ENCODE measurements at regions not wholly inside any gene's neighbourhood (a gene's known extent, or its start where the extent isn't known, plus 50 kb on each side); places are given as distances from the start of the nearest gene placed in this dataset.
A peak's percentile ranks its signal among the peaks of the same experiment; 100 is the strongest.

DNA sequence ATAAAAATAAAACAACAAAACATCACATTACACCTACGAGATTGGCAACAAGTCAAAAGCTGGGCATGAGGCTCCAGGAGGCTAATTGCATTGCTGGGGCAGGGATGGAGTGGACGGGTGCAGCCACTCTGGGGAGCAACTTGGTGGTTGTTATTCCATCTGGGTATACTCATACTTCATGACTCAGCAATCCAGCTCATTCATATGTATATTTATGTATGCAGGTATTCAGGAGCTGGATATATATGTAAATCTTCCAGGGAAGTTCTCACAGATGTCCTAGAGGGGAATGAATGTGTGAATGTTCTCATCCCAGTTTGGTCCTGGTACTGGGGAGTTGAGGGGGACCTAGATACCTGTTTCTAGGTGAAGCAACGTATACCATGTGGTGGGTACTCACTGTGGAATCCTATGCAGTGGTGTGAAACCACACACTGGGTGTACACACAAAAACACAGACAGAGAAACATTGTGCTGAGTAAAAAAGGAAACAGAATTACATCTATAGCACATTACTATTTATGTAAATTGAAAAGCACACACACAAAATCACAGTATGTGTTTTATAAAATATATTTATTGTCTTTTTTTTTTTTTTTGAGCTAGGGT is 79.7 kb upstream of the RAB4A start:
- POLR2A ChIA-PET = no interaction called here
- TF ChIP-seq SUZ12 (IDR thresholded peaks at IDR 0.05) (no peak), TARDBP (IDR thresholded peaks at IDR 0.05) (no peak), SP1 (IDR thresholded peaks at IDR 0.05) (no peak), BHLHE40 (IDR thresholded peaks at IDR 0.05; ENCODE audit: borderline replicate concordance) (no peak), HDGF (IDR thresholded peaks at IDR 0.05; ENCODE audit: borderline replicate concordance) (no peak), ARNT (IDR thresholded peaks at IDR 0.05) (no peak), ZNF384 (IDR thresholded peaks at IDR 0.05) (no peak), LEF1 (IDR thresholded peaks at IDR 0.05; ENCODE audit: borderline replicate concordance) (no peak), L3MBTL2 (conservative IDR thresholded peaks at IDR 0.05) (no peak), ELF4 (IDR thresholded peaks at IDR 0.05) (no peak), NFRKB (IDR thresholded peaks at IDR 0.05) (no peak), FOXM1 (IDR thresholded peaks at IDR 0.05; ENCODE audit: borderline replicate concordance) (no peak), CTBP1 (IDR thresholded peaks at IDR 0.05; ENCODE audit: borderline replicate concordance) (no peak)
- TF ChIP-seq, protein P1, sequence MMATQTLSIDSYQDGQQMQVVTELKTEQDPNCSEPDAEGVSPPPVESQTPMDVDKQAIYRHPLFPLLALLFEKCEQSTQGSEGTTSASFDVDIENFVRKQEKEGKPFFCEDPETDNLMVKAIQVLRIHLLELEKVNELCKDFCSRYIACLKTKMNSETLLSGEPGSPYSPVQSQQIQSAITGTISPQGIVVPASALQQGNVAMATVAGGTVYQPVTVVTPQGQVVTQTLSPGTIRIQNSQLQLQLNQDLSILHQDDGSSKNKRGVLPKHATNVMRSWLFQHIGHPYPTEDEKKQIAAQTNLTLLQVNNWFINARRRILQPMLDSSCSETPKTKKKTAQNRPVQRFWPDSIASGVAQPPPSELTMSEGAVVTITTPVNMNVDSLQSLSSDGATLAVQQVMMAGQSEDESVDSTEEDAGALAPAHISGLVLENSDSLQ (IDR thresholded peaks at IDR 0.05) = no peak
- CTCF ChIA-PET = interaction anchor here (1.0 kb wide), 1 partner anchor 499 kb away, joined by 3 read pairs; no protein-coding TSS in a partner anchor
- DNase-seq (ENCODE audit: extremely low spot score) = no peak

DNA sequence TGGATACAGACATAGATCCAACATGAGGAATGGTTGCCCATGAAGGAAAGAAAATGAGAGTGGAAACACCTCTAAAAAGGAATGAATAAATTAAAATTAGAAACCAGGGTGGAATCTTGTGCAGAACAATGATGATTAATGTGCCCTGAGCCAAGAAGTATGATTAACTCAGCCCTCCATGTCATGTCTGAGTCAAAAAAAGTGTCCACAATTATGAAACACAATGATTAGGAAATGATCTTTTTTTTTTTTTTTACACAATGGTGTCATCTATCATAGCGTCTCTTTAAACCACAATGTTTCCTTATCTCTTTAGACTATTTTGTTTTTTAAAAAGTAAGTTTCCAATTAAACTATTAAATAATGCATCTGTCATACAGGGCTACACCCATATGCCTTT is 78.9 kb upstream of the RAB4A start:
- no peak for DNase-seq (ENCODE audit: extremely low spot score)
- POLR2A ChIA-PET = no interaction called here
- no peak for TF ChIP-seq NFRKB (IDR thresholded peaks at IDR 0.05)
- TF ChIP-seq TARDBP (IDR thresholded peaks at IDR 0.05) = no peak
- peak; percentile 43; the same call in 1 of the 2 replicates for TF ChIP-seq ZNF384 (IDR thresholded peaks at IDR 0.05)
- no peak for TF ChIP-seq LEF1 (IDR thresholded peaks at IDR 0.05; ENCODE audit: borderline replicate concordance)
- no peak for TF ChIP-seq SUZ12 (IDR thresholded peaks at IDR 0.05)
- no peak for TF ChIP-seq SP1 (IDR thresholded peaks at IDR 0.05)
- no peak for TF ChIP-seq CTBP1 (IDR thresholded peaks at IDR 0.05; ENCODE audit: borderline replicate concordance)
- CTCF ChIA-PET = interaction anchor here (1.0 kb wide), 1 partner anchor 500 kb away, joined by 3 read pairs; no protein-coding TSS in a partner anchor

DNA sequence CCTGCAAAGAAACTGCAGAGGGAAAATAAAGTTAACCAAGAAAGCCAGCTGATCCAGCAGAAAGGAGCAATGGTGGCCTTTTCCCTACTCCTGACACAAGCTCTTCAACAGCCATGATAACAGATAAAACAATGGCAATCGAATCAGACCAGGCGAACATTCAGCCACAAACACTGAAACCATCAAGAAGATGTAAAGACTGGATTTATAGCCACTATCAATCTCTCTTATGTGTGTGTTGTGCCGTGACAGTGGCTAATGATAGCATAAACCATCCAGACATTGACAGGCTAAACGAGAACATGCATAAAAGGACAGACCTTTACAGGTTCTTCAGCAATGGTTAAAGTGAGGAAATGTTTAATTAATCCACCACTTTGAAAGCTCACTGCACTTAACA is 78.1 kb upstream of the RAB4A start:
- ChIA-PET CTCF (no interaction called here), POLR2A (no interaction called here)
- TF ChIP-seq ARNT (IDR thresholded peaks at IDR 0.05) = 0 out of 2 replicates have a peak, but pooled peaks have one; percentile 29
- no peak for TF ChIP-seq ELF4 (IDR thresholded peaks at IDR 0.05)
- TF ChIP-seq SUZ12 (IDR thresholded peaks at IDR 0.05) = no peak
- no peak for TF ChIP-seq FOXA1 (IDR thresholded peaks at IDR 0.05)
- TF ChIP-seq, protein P1 (IDR thresholded peaks at IDR 0.05) = peak; percentile 96
- TF ChIP-seq BHLHE40 (IDR thresholded peaks at IDR 0.05; ENCODE audit: borderline replicate concordance) = no peak
- DNase-seq (ENCODE audit: extremely low spot score) = no peak

DNA sequence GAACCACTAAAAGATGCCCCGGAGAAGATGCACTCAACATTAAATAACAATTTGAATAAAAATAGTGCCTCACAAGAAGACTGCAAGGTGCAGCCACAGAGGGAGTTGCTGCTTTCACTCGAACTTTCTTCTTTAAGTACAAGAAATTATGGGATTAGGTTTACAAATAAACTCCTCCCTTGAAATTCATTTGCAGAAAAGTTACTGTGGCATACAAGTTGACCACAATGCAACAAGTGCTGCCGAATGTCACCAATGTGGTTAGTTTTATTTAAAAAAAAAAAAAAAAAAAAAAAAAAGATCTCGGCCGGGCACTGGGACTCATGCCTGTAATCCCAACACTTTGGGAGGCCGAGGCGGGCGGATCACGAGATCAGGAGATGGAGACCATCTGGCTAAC is 76.8 kb upstream of the RAB4A start:
- no peak for DNase-seq (ENCODE audit: extremely low spot score)
- ChIA-PET POLR2A (interaction anchor here (1.2 kb wide), 1 partner anchor 10 kb away, joined by 3 read pairs; no protein-coding TSS in a partner anchor), CTCF (no interaction called here)
- TF ChIP-seq FOXA1 (IDR thresholded peaks at IDR 0.05) (no peak), CTBP1 (IDR thresholded peaks at IDR 0.05; ENCODE audit: borderline replicate concordance) (no peak), BHLHE40 (IDR thresholded peaks at IDR 0.05; ENCODE audit: borderline replicate concordance) (no peak), SP1 (IDR thresholded peaks at IDR 0.05) (no peak), NFRKB (IDR thresholded peaks at IDR 0.05) (no peak), L3MBTL2 (conservative IDR thresholded peaks at IDR 0.05) (no peak), LEF1 (IDR thresholded peaks at IDR 0.05; ENCODE audit: borderline replicate concordance) (no peak)
- TF ChIP-seq, protein P1 (IDR thresholded peaks at IDR 0.05) = no peak

DNA sequence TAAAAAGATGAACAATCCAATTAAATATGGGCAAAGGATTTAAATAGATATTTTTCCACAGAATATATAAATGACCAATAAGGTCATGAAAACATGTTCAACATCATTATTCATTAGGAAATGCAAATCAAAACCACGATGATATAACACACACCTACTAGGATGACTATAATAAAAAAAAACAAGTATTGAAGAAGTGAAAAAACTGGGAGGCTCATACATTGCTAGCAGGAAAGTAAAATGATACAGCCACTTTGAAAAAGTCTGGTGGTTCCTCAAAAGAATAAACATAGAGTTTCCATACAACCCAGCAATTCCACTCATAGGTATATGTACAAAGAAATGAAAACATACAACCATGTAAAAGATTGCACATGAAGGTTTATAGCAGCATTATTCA is 75.7 kb upstream of the RAB4A start:
- ChIA-PET CTCF (no interaction called here), POLR2A (no interaction called here)
- TF ChIP-seq FOXM1 (IDR thresholded peaks at IDR 0.05; ENCODE audit: borderline replicate concordance) (no peak), ELF4 (IDR thresholded peaks at IDR 0.05) (no peak), ARNT (IDR thresholded peaks at IDR 0.05) (no peak), SUZ12 (IDR thresholded peaks at IDR 0.05) (no peak), HDGF (IDR thresholded peaks at IDR 0.05; ENCODE audit: borderline replicate concordance) (no peak), SP1 (IDR thresholded peaks at IDR 0.05) (no peak), TARDBP (IDR thresholded peaks at IDR 0.05) (no peak), NFRKB (IDR thresholded peaks at IDR 0.05) (no peak), LEF1 (IDR thresholded peaks at IDR 0.05; ENCODE audit: borderline replicate concordance) (no peak), L3MBTL2 (conservative IDR thresholded peaks at IDR 0.05) (no peak), ZNF384 (IDR thresholded peaks at IDR 0.05) (no peak), BHLHE40 (IDR thresholded peaks at IDR 0.05; ENCODE audit: borderline replicate concordance) (no peak), FOXA1 (IDR thresholded peaks at IDR 0.05) (no peak), FOXK2 (IDR thresholded peaks at IDR 0.05) (no peak)
- TF ChIP-seq, protein P1 (IDR thresholded peaks at IDR 0.05) = no peak
- no peak for DNase-seq (ENCODE audit: extremely low spot score)
